CD4-positive, alpha-beta T cell treated with Interleukin-10 for 1 hour (primary cell): ENCODE measurements at regions not wholly inside any gene's neighbourhood (a gene's known extent, or its start where the extent isn't known, plus 50 kb on each side); places are given as distances from the start of the nearest gene placed in this dataset.
"Not testable (repeated sequence)": the region's sequence is repeated elsewhere in the genome, so short reads cannot be mapped to it uniquely, and the experiment has no call there.

Experiments used
- DNase-seq: peaks from one replicate; pipeline ENCODE4 v3.0.0-alpha.2; 2020

GRCh38 chr2:88865801-88866371, 174.4 kb downstream of the RPIA start:
- no peak for DNase-seq

GRCh38 chr2:88866756-88867155, 175.3 kb downstream of the RPIA start:
- no peak for DNase-seq

GRCh38 chr2:88868861-88869260, 177.4 kb downstream of the RPIA start:
- DNase-seq = no peak

GRCh38 chr2:88870267-88870839, 178.9 kb downstream of the RPIA start:
- DNase-seq = no peak

- DNase-seq = no peak
Observed at GRCh38 chr2:88871336-88871735, 179.9 kb downstream of the RPIA start.

GRCh38 chr2:88873620-88874019, 182.1 kb downstream of the RPIA start:
- DNase-seq = no peak

GRCh38 chr2:88874063-88874657, 182.7 kb downstream of the RPIA start:
- peak; percentile 61 for DNase-seq

- DNase-seq = no peak
Observed at GRCh38 chr2:88875736-88876135, 184.3 kb downstream of the RPIA start.

- peak; percentile 51 for DNase-seq
Observed at GRCh38 chr2:88880441-88880953, 189.0 kb downstream of the RPIA start.

- no peak for DNase-seq
Observed at GRCh38 chr2:88885275-88885674, 193.8 kb downstream of the RPIA start.

GRCh38 chr2:88885679-88886416, 194.4 kb downstream of the RPIA start:
- no peak for DNase-seq

GRCh38 chr2:88887466-88887865, 196.0 kb downstream of the RPIA start:
- not testable (repeated sequence) for DNase-seq

GRCh38 chr2:88892207-88892606, 200.7 kb downstream of the RPIA start:
- no peak for DNase-seq

GRCh38 chr2:88892788-88893187, 201.3 kb downstream of the RPIA start:
- DNase-seq = no peak

- no peak for DNase-seq
Observed at GRCh38 chr2:88896971-88897370, 205.5 kb downstream of the RPIA start.

- DNase-seq = no peak
Observed at GRCh38 chr2:88897715-88898114, 206.2 kb downstream of the RPIA start.

- DNase-seq = peak; percentile 14
Observed at GRCh38 chr2:88903749-88904353, 212.4 kb downstream of the RPIA start.

GRCh38 chr2:88913280-88913679, 221.8 kb downstream of the RPIA start:
- DNase-seq = no peak

GRCh38 chr2:88919087-88919738, 227.7 kb downstream of the RPIA start:
- DNase-seq = peak; percentile 11

GRCh38 chr2:88920399-88920798, 228.9 kb downstream of the RPIA start:
- not testable (repeated sequence) for DNase-seq

- no peak for DNase-seq
Observed at GRCh38 chr2:88924533-88924932, 233.1 kb downstream of the RPIA start.

GRCh38 chr2:88925770-88926462, 234.4 kb downstream of the RPIA start:
- DNase-seq = no peak
